Immature natural killer cell (primary cell): ENCODE measurements at regions not wholly inside any gene's neighbourhood (a gene's known extent, or its start where the extent isn't known, plus 50 kb on each side); places are given as distances from the start of the nearest gene placed in this dataset.

ENCODE experiments used
- DNase-seq, 3 donors: peaks; one replicate each; pipeline ENCODE4 v3.0.0; 2022; ENCODE audit warnings: mixed read lengths in 1 of 3
- H3K27ac Mint-ChIP-seq, 6 donors: one replicate each; pipeline ENCODE4 v1.8.0; 2020; ENCODE audit warnings: mixed read lengths in 6 of 6, mild to moderate bottlenecking in 5 of 6, inconsistent platforms in 4 of 6, moderate library complexity in 3 of 6
- H3K27me3 Mint-ChIP-seq, 3 donors: one replicate each; pipeline ENCODE4 v1.8.0; 2020 to 2021; ENCODE audit warnings: low read depth in 3 of 3, mild to moderate bottlenecking in 3 of 3, mixed read lengths in 3 of 3, moderate library complexity in 3 of 3, inconsistent platforms in 1 of 3
- H3K36me3 Mint-ChIP-seq, 3 donors: one replicate each; pipeline ENCODE4 v1.8.0; 2020; ENCODE audit warnings: mixed read lengths in 3 of 3, inconsistent platforms in 2 of 3, mild to moderate bottlenecking in 2 of 3
- H3K4me1 Mint-ChIP-seq, 2 donors: one replicate each; pipeline ENCODE4 v1.8.0; 2020; ENCODE audit warnings: inconsistent platforms in 2 of 2, mild to moderate bottlenecking in 2 of 2, mixed read lengths in 2 of 2, moderate library complexity in 1 of 2
- H3K4me3 Mint-ChIP-seq, 5 donors: one replicate each; pipeline ENCODE4 v1.8.0; 2020; ENCODE audit warnings: mild to moderate bottlenecking in 5 of 5, mixed read lengths in 5 of 5, inconsistent platforms in 3 of 5, moderate library complexity in 3 of 5
- H3K9me3 Mint-ChIP-seq, 6 donors: one replicate each; pipeline ENCODE4 v1.8.0; 2020; ENCODE audit warnings: mild to moderate bottlenecking in 6 of 6, mixed read lengths in 6 of 6, inconsistent platforms in 4 of 6, moderate library complexity in 3 of 6

DNA sequence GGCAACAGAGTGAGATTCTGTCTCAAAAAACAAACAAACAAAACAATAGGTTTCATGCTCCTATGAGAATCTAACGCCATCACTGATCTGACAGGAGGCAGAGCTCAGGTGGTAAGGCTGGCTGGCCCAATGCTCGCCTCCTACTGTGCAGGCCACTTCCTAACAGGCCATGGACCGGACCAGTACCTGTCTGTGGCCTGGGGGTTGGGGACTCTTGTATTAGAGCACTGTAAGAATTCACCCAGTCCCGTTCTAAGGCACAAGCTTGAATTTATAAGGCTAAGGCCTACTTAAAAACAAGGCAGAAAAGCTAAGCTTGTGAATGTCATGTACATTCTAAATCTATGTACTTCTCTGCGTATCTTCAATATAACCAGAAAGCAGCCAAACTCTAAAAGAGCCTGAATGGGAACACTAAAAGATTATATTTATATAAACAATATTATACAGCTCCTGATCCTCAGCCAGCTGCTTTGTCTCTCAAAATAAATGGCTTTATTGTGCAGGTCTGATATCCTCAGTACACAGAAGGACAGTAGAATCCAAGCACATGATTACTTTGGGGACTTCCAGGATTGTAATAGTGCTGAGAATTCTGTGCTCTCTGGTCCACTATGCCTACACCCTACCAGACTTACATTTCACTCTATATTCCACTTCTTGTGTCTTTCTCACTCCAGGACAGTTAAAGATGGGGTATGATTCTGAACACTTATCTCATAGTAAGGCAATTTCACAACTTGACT, 64.5 kb upstream of the DST start:
- Mint-ChIP-seq H3K36me3 (no peaks in the 10 kb centered on the region), H3K27ac (no peak overlapping the region), H3K4me3 (no peak overlapping the region), H3K4me1 (no peaks in the 10 kb centered on the region), H3K27me3 (peaks cover 0 to 2% (median 0%) of the 10 kb centered on the region in 3 donors), H3K9me3 (no peaks in the 10 kb centered on the region)
- no peak for DNase-seq

DNA sequence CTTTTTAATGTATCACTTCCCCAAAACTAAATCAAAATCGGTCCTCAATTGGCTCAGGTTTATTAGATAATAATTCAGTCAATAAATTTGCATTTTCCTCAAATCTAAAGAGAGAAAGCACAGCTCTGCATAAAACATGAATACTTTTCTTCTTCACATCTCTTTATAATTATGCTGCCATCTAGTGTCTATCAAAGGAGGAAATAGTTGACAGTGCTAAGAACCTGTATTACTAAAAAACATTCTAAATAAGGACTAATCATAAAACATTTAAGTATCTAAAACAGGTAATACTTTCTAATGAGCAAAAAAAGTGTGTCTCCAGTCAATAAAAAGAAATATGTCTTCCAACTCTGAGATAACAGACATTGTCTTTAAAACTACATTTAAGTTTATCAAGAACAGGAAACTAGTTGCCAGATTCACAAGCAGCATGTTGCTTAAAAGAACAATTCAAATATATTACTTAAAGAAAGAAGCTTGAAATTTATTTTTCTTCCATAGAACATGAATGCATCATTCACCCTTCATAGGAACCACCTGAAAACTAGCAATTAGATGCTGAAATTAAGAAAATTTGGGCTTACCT, 56.5 kb upstream of the DST start:
- peaks cover 0 to 1% (median 1%) of the 10 kb centered on the region in 3 donors for H3K27me3 Mint-ChIP-seq
- no peaks in the 10 kb centered on the region for H3K4me1 Mint-ChIP-seq
- no peak overlapping the region for H3K27ac Mint-ChIP-seq
- DNase-seq, result no peak
- H3K4me3 Mint-ChIP-seq, result no peak overlapping the region
- no peaks in the 10 kb centered on the region for H3K36me3 Mint-ChIP-seq
- H3K9me3 Mint-ChIP-seq, result no peaks in the 10 kb centered on the region

DNA sequence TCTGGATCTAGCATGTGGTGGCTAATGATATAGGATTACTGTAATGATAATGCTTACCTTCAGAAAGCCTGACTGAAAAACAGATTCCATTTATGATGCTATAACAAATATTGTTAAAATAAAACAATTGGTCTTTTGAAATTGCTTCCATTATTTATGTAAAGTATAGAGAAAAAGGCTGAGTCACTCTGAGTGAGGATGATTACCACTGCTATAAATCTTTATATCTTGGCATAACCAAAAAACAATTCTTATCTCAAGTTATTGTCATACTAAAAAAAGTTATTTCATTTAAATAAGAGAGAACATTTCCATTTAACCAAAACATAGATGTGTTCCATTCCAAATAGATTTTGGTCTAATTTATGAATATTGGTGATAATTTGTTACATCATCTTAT, 53.0 kb upstream of the DST start:
- Mint-ChIP-seq H3K9me3 (no peaks in the 10 kb centered on the region), H3K27ac (no peak overlapping the region), H3K27me3 (peaks cover 0 to 5% (median 1%) of the 10 kb centered on the region in 3 donors), H3K36me3 (no peaks in the 10 kb centered on the region), H3K4me1 (no peaks in the 10 kb centered on the region), H3K4me3 (no peak overlapping the region)
- no peak for DNase-seq

DNA sequence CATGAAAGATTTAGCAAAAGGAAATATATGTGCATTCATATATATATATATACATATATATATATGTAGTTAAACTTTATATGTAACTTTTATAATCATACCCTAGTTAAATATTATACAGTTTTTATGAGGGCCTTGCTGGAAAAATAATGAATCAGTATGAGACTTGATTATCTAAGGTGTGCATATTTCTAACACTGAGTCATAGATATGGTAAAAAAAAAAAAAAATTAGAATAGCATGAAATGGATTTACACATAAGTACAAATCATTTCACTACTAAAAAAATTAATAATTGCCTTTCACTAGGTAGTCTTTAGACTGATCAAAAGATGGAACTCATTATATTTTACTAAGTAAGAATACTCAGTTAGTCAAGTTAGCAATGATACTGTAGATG, 51.3 kb upstream of the DST start:
- H3K4me1 Mint-ChIP-seq, result no peaks in the 10 kb centered on the region
- DNase-seq, result no peak
- no peaks in the 10 kb centered on the region for H3K9me3 Mint-ChIP-seq
- peaks cover 0 to 5% (median 1%) of the 10 kb centered on the region in 3 donors for H3K27me3 Mint-ChIP-seq
- no peaks in the 10 kb centered on the region for H3K36me3 Mint-ChIP-seq
- H3K27ac Mint-ChIP-seq, result no peak overlapping the region
- H3K4me3 Mint-ChIP-seq, result no peak overlapping the region

DNA sequence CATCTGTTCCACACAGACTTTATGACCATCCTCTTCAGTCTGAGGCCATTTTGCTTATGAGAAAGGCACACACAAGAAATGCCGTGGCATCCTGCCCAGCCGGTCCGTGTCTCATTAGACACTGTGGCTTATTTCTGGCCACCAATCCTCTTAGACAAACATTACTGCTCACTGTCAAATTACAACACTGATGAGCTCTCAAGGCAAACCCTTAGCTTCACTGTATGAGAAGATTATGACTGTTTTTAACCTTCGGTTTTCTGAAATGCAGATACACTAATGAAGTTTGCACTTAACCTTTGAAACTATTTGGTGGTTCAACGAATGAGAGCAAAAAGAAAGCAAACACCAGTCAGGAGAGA, 50.5 kb upstream of the DST start:
- no peak overlapping the region for H3K4me3 Mint-ChIP-seq
- no peak overlapping the region for H3K27ac Mint-ChIP-seq
- H3K9me3 Mint-ChIP-seq, result no peaks in the 10 kb centered on the region
- no peaks in the 10 kb centered on the region for H3K4me1 Mint-ChIP-seq
- H3K36me3 Mint-ChIP-seq, result no peaks in the 10 kb centered on the region
- DNase-seq, result no peak
- H3K27me3 Mint-ChIP-seq, result peaks cover 0 to 5% (median 1%) of the 10 kb centered on the region in 3 donors

DNA sequence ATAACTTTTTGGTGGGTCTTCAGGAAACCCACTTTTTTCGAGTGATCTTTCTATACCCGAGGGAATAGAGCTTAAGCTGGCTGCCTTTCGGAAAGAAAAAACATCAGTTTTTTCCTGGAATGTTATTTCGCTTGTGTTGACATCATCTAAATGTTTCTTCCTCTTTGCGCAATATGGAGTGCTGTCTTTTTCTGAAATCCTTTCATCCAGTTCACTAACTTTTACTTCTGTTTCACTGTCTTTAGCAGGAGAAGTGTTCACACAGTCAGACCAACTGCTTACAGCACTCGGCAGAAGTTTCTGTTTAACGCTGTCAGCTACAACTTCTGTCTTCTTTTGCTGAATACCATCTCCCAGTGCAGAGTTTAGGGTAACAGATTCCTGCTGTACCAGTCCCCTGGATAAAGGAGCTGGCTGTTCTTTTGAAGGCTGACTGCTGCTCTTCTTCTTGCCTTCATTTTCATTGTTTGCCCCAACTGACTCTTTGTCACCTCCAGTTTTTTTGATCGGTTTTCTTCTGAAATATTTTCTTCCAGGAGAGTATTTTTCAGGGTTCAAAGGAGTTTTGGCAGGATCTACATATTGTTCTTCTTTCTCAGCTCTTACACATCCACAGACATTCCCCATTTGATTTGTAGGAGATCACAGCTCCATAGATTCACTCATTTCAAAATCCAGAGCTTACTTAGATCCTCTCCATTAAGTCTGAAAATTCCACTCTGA, 50.0 kb upstream of the DST start:
- Mint-ChIP-seq H3K9me3 (no peaks in the 10 kb centered on the region), H3K4me3 (no peak overlapping the region), H3K36me3 (no peaks in the 10 kb centered on the region), H3K27ac (no peak overlapping the region), H3K27me3 (peaks cover 0 to 5% (median 1%) of the 10 kb centered on the region in 3 donors), H3K4me1 (no peaks in the 10 kb centered on the region)
- DNase-seq, result no peak
